Left ventricle myocardium inferior (tissue), 1 donor: ENCODE measurements at regions not wholly inside any gene's neighbourhood (a gene's known extent, or its start where the extent isn't known, plus 50 kb on each side); places are given as distances from the start of the nearest gene placed in this dataset.

Experiments
- DNase-seq: peaks from one replicate; pipeline ENCODE4 v3.0.0-alpha.2; 2020
- H3K27ac ChIP-seq: fragments of 200-600 bp; replicated peaks from 2 replicates; pipeline ENCODE4 v1.8.0; 2021
- H3K27me3 ChIP-seq: fragments of 200-600 bp; 2 replicates; pipeline ENCODE4 v1.8.0; 2021; ENCODE audit warnings: low read depth
- H3K36me3 ChIP-seq: fragments of 200-600 bp; 2 replicates; pipeline ENCODE4 v1.8.0; 2021
- H3K4me1 ChIP-seq: fragments of 200-600 bp; 2 replicates; pipeline ENCODE4 v1.8.0; 2021
- H3K4me3 ChIP-seq: fragments of 200-600 bp; 2 replicates; pipeline ENCODE4 v1.8.0; 2021; ENCODE audit warnings: mild to moderate bottlenecking, moderate library complexity
- H3K9me3 ChIP-seq: fragments of 200-600 bp; replicated peaks from 2 replicates; pipeline ENCODE4 v1.8.0; 2021
- CTCF ChIP-seq: fragments of 200-600 bp; IDR thresholded peaks from 2 replicates; pipeline ENCODE4 v1.8.0; 2021; ENCODE audit warnings: antibody characterized with exemption, mild to moderate bottlenecking, borderline replicate concordance
- intact Hi-C: fragments of 100-400 bp; cut with micrococcal nuclease; formaldehyde crosslinking; loops from one replicate; pipeline ENCODE4 v1.11.0; 2022
- donor health status: DM: no; HTN: yes; CAD: no; lungs with severe emphysema.

- no peaks in the 10 kb centered on the region for H3K27me3 ChIP-seq
- DNase-seq, result no peak
- no peak overlapping the region for H3K4me3 ChIP-seq
- no peaks in the 10 kb centered on the region for H3K4me1 ChIP-seq
- no peaks in the 10 kb centered on the region for H3K36me3 ChIP-seq
- intact Hi-C loops, result no loop called here
- TF ChIP-seq CTCF, result no peak
- no peaks in the 10 kb centered on the region for H3K9me3 ChIP-seq
- H3K27ac ChIP-seq, result no peak overlapping the region
These were observed 337.2 kb downstream of the CDH11 start for GRCh38 chr16:64784635-64785034.

- H3K4me3 ChIP-seq, result no peak overlapping the region
- intact Hi-C loops, result no loop called here
These were observed 339.4 kb downstream of the CDH11 start for GRCh38 chr16:64782484-64782883.

GRCh38 chr16:64780445-64780844 lies 341.4 kb downstream of the CDH11 start:
- Histone ChIP-seq H3K27me3 (no peaks in the 10 kb centered on the region), H3K4me3 (no peak overlapping the region), H3K27ac (no peak overlapping the region), H3K9me3 (peaks cover 10% of the 10 kb centered on the region), H3K36me3 (no peaks in the 10 kb centered on the region), H3K4me1 (no peaks in the 10 kb centered on the region)
- intact Hi-C loops, result no loop called here
- no peak for TF ChIP-seq CTCF
- no peak for DNase-seq

More at GRCh38 chr16:64782484-64782883, 339.4 kb downstream of the CDH11 start:
- TF ChIP-seq CTCF, result no peak
- peaks cover under 1% of the 10 kb centered on the region for H3K9me3 ChIP-seq
- no peak for DNase-seq
- no peak overlapping the region for H3K27ac ChIP-seq
- no peaks in the 10 kb centered on the region for H3K4me1 ChIP-seq
- H3K36me3 ChIP-seq, result no peaks in the 10 kb centered on the region
- no peaks in the 10 kb centered on the region for H3K27me3 ChIP-seq

- Histone ChIP-seq H3K4me3 (no peak overlapping the region), H3K9me3 (peaks cover 10% of the 10 kb centered on the region), H3K27ac (no peak overlapping the region), H3K36me3 (no peaks in the 10 kb centered on the region), H3K4me1 (no peaks in the 10 kb centered on the region), H3K27me3 (no peaks in the 10 kb centered on the region)
- DNase-seq, result no peak
- intact Hi-C loops, result no loop called here
- TF ChIP-seq CTCF, result no peak
These were observed 343.1 kb downstream of the CDH11 start for GRCh38 chr16:64778777-64779176.

DNA sequence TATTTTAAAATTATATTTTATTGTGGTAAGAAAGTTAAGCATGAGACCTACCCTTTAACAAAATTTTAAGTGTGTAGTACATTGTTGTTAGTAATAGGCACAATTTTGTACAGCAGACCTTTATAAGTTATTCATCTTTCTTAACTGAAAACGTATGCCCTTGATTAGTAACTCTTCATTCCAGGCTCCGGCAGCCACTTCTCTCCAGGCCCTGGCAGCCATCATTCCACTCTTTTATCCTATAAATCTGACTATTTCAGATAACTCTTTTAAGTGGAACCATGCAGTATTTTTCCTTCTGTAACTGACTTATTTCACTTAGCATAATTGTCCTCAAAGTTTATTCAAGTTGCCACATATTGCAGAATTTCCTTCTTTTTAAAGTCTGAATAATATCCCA lies 348.2 kb downstream of the CDH11 start:
- intact Hi-C loops, result no loop called here
- no peaks in the 10 kb centered on the region for H3K4me1 ChIP-seq
- no peaks in the 10 kb centered on the region for H3K36me3 ChIP-seq
- H3K27ac ChIP-seq, result no peak overlapping the region
- H3K27me3 ChIP-seq, result no peaks in the 10 kb centered on the region
- no peak for TF ChIP-seq CTCF
- H3K4me3 ChIP-seq, result no peak overlapping the region
- H3K9me3 ChIP-seq, result peaks cover 10% of the 10 kb centered on the region
- DNase-seq, result no peak

GRCh38 chr16:64773184-64773583 lies 348.7 kb downstream of the CDH11 start:
- Histone ChIP-seq H3K27me3 (no peaks in the 10 kb centered on the region), H3K36me3 (no peaks in the 10 kb centered on the region), H3K4me1 (no peaks in the 10 kb centered on the region), H3K9me3 (peaks cover 10% of the 10 kb centered on the region), H3K27ac (no peak overlapping the region), H3K4me3 (no peak overlapping the region)
- intact Hi-C loops, result no loop called here
- no peak for TF ChIP-seq CTCF
- DNase-seq, result no peak
